ENCODE measurements at regions not wholly inside any gene's neighbourhood (a gene's known extent, or its start where the extent isn't known, plus 50 kb on each side); places are given as distances from the start of the nearest gene placed in this dataset.

DNA sequence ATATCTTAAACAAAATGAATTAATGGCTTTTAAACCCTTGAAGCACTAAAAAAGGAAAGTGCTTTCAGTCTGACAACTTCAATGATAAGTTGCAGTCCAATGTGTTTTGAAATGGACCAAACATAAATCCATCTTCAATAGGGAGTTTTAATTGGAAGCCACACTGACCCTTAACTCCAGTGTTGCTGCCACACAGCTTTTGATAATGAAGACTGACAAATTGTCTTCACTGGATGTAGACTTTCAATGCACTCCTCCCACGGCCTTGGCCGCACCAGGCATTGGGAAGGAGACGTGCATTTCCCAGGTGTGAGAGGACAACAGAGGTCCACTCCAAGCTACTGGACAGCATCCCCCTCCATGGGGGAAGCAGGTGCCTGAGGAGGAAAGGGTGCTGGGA is 159.0 kb upstream of the NRP1 start:
- TF ChIP-seq CTCF (IDR thresholded peaks at IDR 0.05) (no peak), ZFX (IDR thresholded peaks at IDR 0.05; ENCODE audit: borderline replicate concordance) (no peak)
